ENCODE measurements at regions not wholly inside any gene's neighbourhood (a gene's known extent, or its start where the extent isn't known, plus 50 kb on each side); places are given as distances from the start of the nearest gene placed in this dataset.

DNA sequence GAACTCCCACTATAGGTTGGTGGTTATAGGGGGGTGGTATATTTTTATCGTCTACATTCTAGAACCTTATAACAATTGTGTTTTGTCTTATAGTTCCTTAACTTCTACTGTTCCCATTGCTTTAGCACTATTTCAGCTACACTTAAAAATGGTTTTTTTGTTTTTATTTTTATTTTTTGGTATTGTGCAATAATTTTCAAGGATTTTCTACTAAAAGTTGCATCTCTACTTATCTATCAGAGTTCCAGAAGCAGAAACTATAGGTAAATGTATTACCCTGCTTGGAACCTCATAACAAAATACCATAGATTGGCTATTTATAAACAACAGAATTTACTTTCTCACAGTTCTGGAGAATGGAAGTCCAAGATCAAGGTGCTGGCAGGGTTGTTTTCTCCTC lies 981.6 kb upstream of the CNTNAP5 start:
- TF ChIP-seq EZH2 (IDR thresholded peaks at IDR 0.05; ENCODE audit: insufficient read depth, poor library complexity, severe bottlenecking) (no peak), EZH2phosphoT487 (IDR thresholded peaks at IDR 0.05; ENCODE audit: insufficient read depth, low read depth) (no peak)
